CD4-positive, CD25-positive, alpha-beta regulatory T cell (primary cell): ENCODE measurements at regions not wholly inside any gene's neighbourhood (a gene's known extent, or its start where the extent isn't known, plus 50 kb on each side); places are given as distances from the start of the nearest gene placed in this dataset.
"Not testable (repeated sequence)": the region's sequence is repeated elsewhere in the genome, so short reads cannot be mapped to it uniquely, and the experiment has no call there.

ENCODE experiments used
- ATAC-seq, 2 donors: fragments of 150-1000 bp; cut with Tn5 transposase; one replicate each; pipeline ENCODE4 v1.10.0; 2021; ENCODE audit warnings: low read depth in 2 of 2, moderate number of reproducible peaks in 2 of 2, moderate library complexity in 1 of 2
- DNase-seq, 3 donors: peaks; one replicate each; pipeline versions ENCODE4 v3.0.0 to v3.0.0-alpha.2; 2012 to 2022; ENCODE audit warnings: mixed read lengths in 1 of 3
- H3K27ac ChIP-seq: one replicate; pipeline ENCODE4 v1.7.0; 2013; ENCODE audit warnings: mild to moderate bottlenecking, low read length; ENCODE audit not compliant: insufficient read depth, poor library complexity, severe bottlenecking
- H3K27me3 ChIP-seq: one replicate; pipeline ENCODE4 v1.7.0; 2013; ENCODE audit warnings: low read length; ENCODE audit not compliant: control insufficient read depth, insufficient read depth
- H3K36me3 ChIP-seq: one replicate; pipeline ENCODE4 v1.7.0; 2013; ENCODE audit warnings: mild to moderate bottlenecking, low read length, moderate library complexity; ENCODE audit not compliant: control insufficient read depth, insufficient read depth
- H3K4me1 ChIP-seq: 2 replicates; pipeline ENCODE4 v1.7.0; 2013; ENCODE audit warnings: mild to moderate bottlenecking, low read length; ENCODE audit not compliant: insufficient read depth, control insufficient read depth, poor library complexity, severe bottlenecking
- H3K4me3 ChIP-seq: one replicate; pipeline ENCODE4 v1.7.0; 2013; ENCODE audit warnings: low read depth, mild to moderate bottlenecking, low read length, moderate library complexity
- H3K9me3 ChIP-seq, 2 experiments: 1 replicate in 1 of 2; 2 replicates in 1 of 2; pipeline ENCODE4 v1.7.0; 2013; ENCODE audit warnings: low read length in 2 of 2, mild to moderate bottlenecking in 1 of 2, moderate library complexity in 1 of 2; ENCODE audit not compliant: control insufficient read depth in 2 of 2
- H3K27ac Mint-ChIP-seq, 3 donors: one replicate each; pipeline ENCODE4 v1.8.0; 2020 to 2022; ENCODE audit warnings: mild to moderate bottlenecking in 3 of 3, mixed read lengths in 3 of 3, moderate library complexity in 2 of 3
- H3K27me3 Mint-ChIP-seq: one replicate; pipeline ENCODE4 v1.8.0; 2022; ENCODE audit warnings: mild to moderate bottlenecking, mixed read lengths
- H3K36me3 Mint-ChIP-seq: one replicate; pipeline ENCODE4 v1.8.0; 2020; ENCODE audit warnings: mixed read lengths
- H3K4me1 Mint-ChIP-seq, 4 donors: one replicate each; pipeline ENCODE4 v1.8.0; 2020 to 2022; ENCODE audit warnings: mixed read lengths in 4 of 4, mild to moderate bottlenecking in 1 of 4
- H3K4me3 Mint-ChIP-seq, 4 donors: one replicate each; pipeline ENCODE4 v1.8.0; 2020 to 2022; ENCODE audit warnings: mild to moderate bottlenecking in 4 of 4, mixed read lengths in 4 of 4, moderate library complexity in 3 of 4
- H3K9me3 Mint-ChIP-seq, 7 donors: one replicate each; pipeline ENCODE4 v1.8.0; 2020 to 2022; ENCODE audit warnings: mixed read lengths in 7 of 7, mild to moderate bottlenecking in 3 of 7, moderate library complexity in 2 of 7

GRCh38 chr15:26201177-26201858 is 338.2 kb upstream of the ATP10A start:
- DNase-seq, result no peak
- Histone ChIP-seq H3K27me3 (no peaks in the 10 kb centered on the region), H3K4me1 (no peaks in the 10 kb centered on the region), H3K36me3 (no peaks in the 10 kb centered on the region), H3K4me3 (no peak overlapping the region), H3K9me3 (no peaks in the 10 kb centered on the region), H3K27ac (no peak overlapping the region)
- Mint-ChIP-seq H3K27me3 (no peaks in the 10 kb centered on the region), H3K4me1 (no peaks in the 10 kb centered on the region), H3K27ac (no peak overlapping the region), H3K4me3 (no peak overlapping the region), H3K36me3 (no peaks in the 10 kb centered on the region), H3K9me3 (peaks cover 0 to 9% (median 3%) of the 10 kb centered on the region in 7 donors)
- no peak for ATAC-seq

- no peaks in the 10 kb centered on the region for H3K27me3 ChIP-seq
- Mint-ChIP-seq H3K36me3 (no peaks in the 10 kb centered on the region), H3K4me3 (no peak overlapping the region), H3K4me1 (no peaks in the 10 kb centered on the region), H3K27me3 (no peaks in the 10 kb centered on the region), H3K9me3 (peaks cover 0 to 9% (median under 1%) of the 10 kb centered on the region in 7 donors), H3K27ac (no peak overlapping the region)
- H3K4me3 ChIP-seq, result no peak overlapping the region
- ATAC-seq (no peak), DNase-seq (no peak)
- H3K9me3 ChIP-seq, result no peaks in the 10 kb centered on the region
- H3K36me3 ChIP-seq, result no peaks in the 10 kb centered on the region
- no peaks in the 10 kb centered on the region for H3K4me1 ChIP-seq
- no peak overlapping the region for H3K27ac ChIP-seq
These were observed 337.3 kb upstream of the ATP10A start for GRCh38 chr15:26200427-26200826.

DNA sequence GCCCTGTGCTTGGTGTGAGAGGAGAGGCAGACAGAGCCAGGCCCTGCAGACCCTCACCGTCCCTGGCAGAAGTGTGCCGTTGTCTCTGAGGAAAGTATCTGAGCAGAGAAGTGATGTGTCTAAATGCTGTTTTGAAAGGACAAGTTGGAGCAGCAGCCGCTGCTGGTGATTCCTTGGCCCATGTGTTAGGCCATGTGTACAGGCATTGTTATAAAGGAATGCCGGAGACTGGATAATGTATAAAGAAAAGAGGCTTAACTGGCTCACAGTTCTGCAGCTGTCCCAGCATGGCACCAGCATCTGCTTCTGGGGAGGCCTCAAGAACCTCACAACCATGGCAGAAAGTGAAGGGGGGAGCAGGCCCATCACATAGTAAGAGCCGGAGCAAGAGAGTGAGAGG is 334.6 kb upstream of the ATP10A start:
- Histone ChIP-seq H3K9me3 (no peaks in the 10 kb centered on the region), H3K4me3 (no peak overlapping the region), H3K27me3 (no peaks in the 10 kb centered on the region), H3K4me1 (no peaks in the 10 kb centered on the region), H3K36me3 (no peaks in the 10 kb centered on the region), H3K27ac (no peak overlapping the region)
- peaks cover 0 to 9% (median 0%) of the 10 kb centered on the region in 7 donors for H3K9me3 Mint-ChIP-seq
- no peak for ATAC-seq
- no peaks in the 10 kb centered on the region for H3K27me3 Mint-ChIP-seq
- no peak overlapping the region for H3K27ac Mint-ChIP-seq
- H3K4me1 Mint-ChIP-seq, result no peaks in the 10 kb centered on the region
- no peaks in the 10 kb centered on the region for H3K36me3 Mint-ChIP-seq
- H3K4me3 Mint-ChIP-seq, result no peak overlapping the region
- no peak for DNase-seq

GRCh38 chr15:26197060-26197459 is 333.9 kb upstream of the ATP10A start:
- Mint-ChIP-seq H3K4me3 (no peak overlapping the region), H3K4me1 (no peaks in the 10 kb centered on the region), H3K36me3 (no peaks in the 10 kb centered on the region), H3K27me3 (no peaks in the 10 kb centered on the region), H3K9me3 (peaks cover 0 to 9% (median 0%) of the 10 kb centered on the region in 7 donors), H3K27ac (no peak overlapping the region)
- H3K27ac ChIP-seq, result no peak overlapping the region
- DNase-seq, result no peak
- no peaks in the 10 kb centered on the region for H3K36me3 ChIP-seq
- no peak overlapping the region for H3K4me3 ChIP-seq
- H3K4me1 ChIP-seq, result no peaks in the 10 kb centered on the region
- ATAC-seq, result no peak
- no peaks in the 10 kb centered on the region for H3K9me3 ChIP-seq
- H3K27me3 ChIP-seq, result no peaks in the 10 kb centered on the region

DNA sequence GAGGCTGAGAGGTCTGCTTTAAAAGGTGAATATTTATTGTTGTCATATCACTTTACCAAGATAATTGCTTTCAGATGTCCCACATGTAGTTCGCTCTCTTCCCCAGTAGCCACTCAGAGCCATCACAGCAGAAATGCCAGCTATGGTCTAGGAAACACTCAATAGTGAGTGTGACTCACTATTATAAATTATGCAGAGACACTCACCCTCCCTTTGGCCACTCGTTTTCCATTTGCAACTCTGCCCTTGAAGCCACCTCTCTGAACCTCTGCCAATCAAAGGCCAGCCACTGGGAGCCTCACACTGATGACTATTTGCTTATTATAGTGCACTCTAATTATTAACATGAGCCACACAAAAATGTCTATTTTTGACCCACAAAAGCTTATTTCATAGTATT is 328.1 kb upstream of the ATP10A start:
- Histone ChIP-seq H3K27ac (no peak overlapping the region), H3K27me3 (no peaks in the 10 kb centered on the region), H3K9me3 (no peaks in the 10 kb centered on the region), H3K4me1 (no peaks in the 10 kb centered on the region), H3K36me3 (no peaks in the 10 kb centered on the region), H3K4me3 (no peak overlapping the region)
- Mint-ChIP-seq H3K36me3 (no peaks in the 10 kb centered on the region), H3K4me3 (no peak overlapping the region), H3K4me1 (no peaks in the 10 kb centered on the region), H3K27ac (no peak overlapping the region), H3K9me3 (peaks cover 0 to 2% (median 0%) of the 10 kb centered on the region in 7 donors), H3K27me3 (no peaks in the 10 kb centered on the region)
- DNase-seq (no peak), ATAC-seq (no peak)

GRCh38 chr15:26186138-26186537 is 323.0 kb upstream of the ATP10A start:
- not testable (repeated sequence) for H3K27me3 ChIP-seq, H3K27ac ChIP-seq, H3K4me3 ChIP-seq, H3K27me3 Mint-ChIP-seq, H3K4me1 Mint-ChIP-seq, ATAC-seq, H3K4me1 ChIP-seq, H3K4me3 Mint-ChIP-seq, DNase-seq, H3K36me3 Mint-ChIP-seq, H3K9me3 ChIP-seq, H3K27ac Mint-ChIP-seq, H3K36me3 ChIP-seq, H3K9me3 Mint-ChIP-seq

DNA sequence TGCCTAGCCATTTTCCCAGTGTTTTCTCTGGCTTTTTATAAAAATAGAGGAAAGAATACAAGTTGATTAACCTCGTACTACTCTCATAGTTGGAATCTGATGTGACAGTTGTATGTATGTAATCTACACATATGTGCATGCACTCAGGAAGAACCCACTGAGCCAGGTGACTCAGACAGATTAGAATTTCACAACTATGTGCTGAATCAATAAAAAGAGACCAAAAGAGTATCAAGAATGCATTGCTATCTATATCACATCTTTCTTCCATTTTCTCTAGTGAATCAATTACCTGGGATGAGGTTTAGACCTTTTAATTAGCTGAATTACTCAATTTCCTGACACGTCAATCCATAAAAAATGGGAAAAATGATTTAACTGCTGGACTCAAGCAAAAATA is 319.3 kb upstream of the ATP10A start:
- DNase-seq (no peak), ATAC-seq (no peak)
- H3K9me3 Mint-ChIP-seq, result peaks cover 0 to 4% (median 0%) of the 10 kb centered on the region in 7 donors
- H3K4me1 ChIP-seq, result no peaks in the 10 kb centered on the region
- H3K27me3 Mint-ChIP-seq, result peaks cover 5% of the 10 kb centered on the region
- H3K27ac Mint-ChIP-seq, result no peak overlapping the region
- no peak overlapping the region for H3K4me3 Mint-ChIP-seq
- no peaks in the 10 kb centered on the region for H3K4me1 Mint-ChIP-seq
- H3K36me3 Mint-ChIP-seq, result no peaks in the 10 kb centered on the region
- no peak overlapping the region for H3K4me3 ChIP-seq
- H3K36me3 ChIP-seq, result no peaks in the 10 kb centered on the region
- no peak overlapping the region for H3K27ac ChIP-seq
- no peaks in the 10 kb centered on the region for H3K27me3 ChIP-seq
- no peaks in the 10 kb centered on the region for H3K9me3 ChIP-seq

DNA sequence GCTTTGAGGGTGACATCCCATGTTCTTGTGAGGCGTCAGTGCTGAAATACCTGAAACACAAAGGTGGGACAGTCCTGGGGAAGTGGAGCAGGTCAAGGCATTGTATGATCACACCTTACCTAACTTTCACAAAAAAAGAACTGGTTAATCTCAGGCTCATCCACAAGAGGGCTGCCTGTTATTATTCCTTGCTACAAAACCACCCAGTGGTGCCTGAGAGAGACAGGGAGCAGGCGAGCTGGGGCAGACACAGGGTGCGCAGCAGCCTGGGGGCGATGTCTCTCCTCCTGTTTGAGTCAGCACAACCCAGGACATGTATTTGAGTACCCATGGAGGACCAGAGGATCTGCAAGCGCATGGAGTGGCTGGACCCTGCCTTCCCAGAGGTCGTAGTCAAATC is 316.8 kb upstream of the ATP10A start:
- no peaks in the 10 kb centered on the region for H3K36me3 Mint-ChIP-seq
- no peaks in the 10 kb centered on the region for H3K4me1 ChIP-seq
- no peak overlapping the region for H3K27ac Mint-ChIP-seq
- DNase-seq (no peak), ATAC-seq (no peak)
- H3K9me3 ChIP-seq, result no peaks in the 10 kb centered on the region
- no peaks in the 10 kb centered on the region for H3K4me1 Mint-ChIP-seq
- peaks cover 5% of the 10 kb centered on the region for H3K27me3 Mint-ChIP-seq
- H3K9me3 Mint-ChIP-seq, result peaks cover 0 to 9% (median 0%) of the 10 kb centered on the region in 7 donors
- H3K4me3 ChIP-seq, result no peak overlapping the region
- H3K27me3 ChIP-seq, result no peaks in the 10 kb centered on the region
- H3K27ac ChIP-seq, result no peak overlapping the region
- no peak overlapping the region for H3K4me3 Mint-ChIP-seq
- no peaks in the 10 kb centered on the region for H3K36me3 ChIP-seq
